Activated CD4-positive, alpha-beta T cell treated with anti-CD3 and anti-CD28 coated beads for 36 hours (primary cell): ENCODE measurements at regions not wholly inside any gene's neighbourhood (a gene's known extent, or its start where the extent isn't known, plus 50 kb on each side); places are given as distances from the start of the nearest gene placed in this dataset.

ENCODE experiments used
- ATAC-seq: fragments of 200-7000 bp; cut with Tn5 transposase; one replicate; pipeline ENCODE4 v1.10.0; 2021; ENCODE audit warnings: mild to moderate bottlenecking, moderate library complexity
- CTCF ChIA-PET: fragments of 350-600 bp; sonication (Branson Sonifier 250); formaldehyde crosslinking; loops from one replicate; lab custom pipeline; 2021; ENCODE audit warnings: antibody characterized with exemption; lab: Charles Lee
- POLR2A ChIA-PET: fragments of 350-600 bp; sonication (Branson Sonifier 250); formaldehyde crosslinking; loops from one replicate; lab custom pipeline; 2021; ENCODE audit warnings: antibody characterized with exemption, inconsistent platforms; lab: Charles Lee
- DNase-seq: peaks from one replicate; pipeline ENCODE4 v3.0.0-alpha.2; 2020
- H3K27ac Mint-ChIP-seq: one replicate; pipeline ENCODE4 v1.8.0; 2021; ENCODE audit warnings: mixed read lengths
- H3K27me3 Mint-ChIP-seq: one replicate; pipeline ENCODE4 v1.8.0; 2021; ENCODE audit warnings: mixed read lengths
- H3K36me3 Mint-ChIP-seq: one replicate; pipeline ENCODE4 v1.8.0; 2021; ENCODE audit warnings: low read depth, mixed read lengths
- H3K4me1 Mint-ChIP-seq: one replicate; pipeline ENCODE4 v1.8.0; 2021; ENCODE audit warnings: mixed read lengths
- H3K4me3 Mint-ChIP-seq: one replicate; pipeline ENCODE4 v1.8.0; 2021; ENCODE audit warnings: mild to moderate bottlenecking, moderate library complexity, mixed read lengths
- H3K9me3 Mint-ChIP-seq: one replicate; pipeline ENCODE4 v1.8.0; 2021; ENCODE audit warnings: low read depth, mixed read lengths
- intact Hi-C, 2 experiments: fragments of 100-400 bp; cut with DNase I in 1 of 2; cut with micrococcal nuclease in 1 of 2; formaldehyde crosslinking; loops; one replicate each; pipeline versions ENCODE4 v1.14.2 to v1.15.1; 2022 to 2024; cut with DNase I, micrococcal nuclease

- no peak for ATAC-seq
- Mint-ChIP-seq H3K9me3 (no peaks in the 10 kb centered on the region), H3K4me3 (no peak overlapping the region), H3K27ac (no peak overlapping the region), H3K36me3 (no peaks in the 10 kb centered on the region), H3K4me1 (no peaks in the 10 kb centered on the region), H3K27me3 (no peaks in the 10 kb centered on the region)
- ChIA-PET POLR2A (no interaction called here), CTCF (no interaction called here)
- intact Hi-C loops, result no loop called here
- no peak for DNase-seq
Measured at GRCh38 chr2:145820651-145821050, 1300.7 kb upstream of the ZEB2 start.

GRCh38 chr2:145818890-145819504 is 1299.1 kb upstream of the ZEB2 start:
- intact Hi-C loops, result no loop called here
- no peak overlapping the region for H3K27ac Mint-ChIP-seq
- ChIA-PET CTCF (no interaction called here), POLR2A (no interaction called here)
- no peak overlapping the region for H3K4me3 Mint-ChIP-seq
- ATAC-seq (no peak), DNase-seq (no peak)
- no peaks in the 10 kb centered on the region for H3K36me3 Mint-ChIP-seq
- no peaks in the 10 kb centered on the region for H3K9me3 Mint-ChIP-seq
- no peaks in the 10 kb centered on the region for H3K27me3 Mint-ChIP-seq
- no peaks in the 10 kb centered on the region for H3K4me1 Mint-ChIP-seq

- CTCF ChIA-PET, result no interaction called here
- POLR2A ChIA-PET, result no interaction called here
- Mint-ChIP-seq H3K4me1 (no peaks in the 10 kb centered on the region), H3K27me3 (no peaks in the 10 kb centered on the region), H3K9me3 (no peaks in the 10 kb centered on the region), H3K27ac (no peak overlapping the region), H3K4me3 (no peak overlapping the region), H3K36me3 (no peaks in the 10 kb centered on the region)
- intact Hi-C loops, result no loop called here
- DNase-seq (no peak), ATAC-seq (no peak)
Measured at GRCh38 chr2:145815933-145816332, 1296.0 kb upstream of the ZEB2 start.

- intact Hi-C loops, result no loop called here
- POLR2A ChIA-PET, result no interaction called here
- ATAC-seq, result no peak
- Mint-ChIP-seq H3K36me3 (no peaks in the 10 kb centered on the region), H3K4me3 (no peak overlapping the region), H3K4me1 (no peaks in the 10 kb centered on the region), H3K27ac (no peak overlapping the region), H3K27me3 (no peaks in the 10 kb centered on the region), H3K9me3 (no peaks in the 10 kb centered on the region)
- DNase-seq, result no peak
- CTCF ChIA-PET, result no interaction called here
Measured at GRCh38 chr2:145813481-145813880, 1293.6 kb upstream of the ZEB2 start.

- DNase-seq (no peak), ATAC-seq (no peak)
- ChIA-PET CTCF (no interaction called here), POLR2A (no interaction called here)
- H3K4me3 Mint-ChIP-seq, result no peak overlapping the region
- H3K4me1 Mint-ChIP-seq, result no peaks in the 10 kb centered on the region
- intact Hi-C loops, result no loop called here
- no peaks in the 10 kb centered on the region for H3K9me3 Mint-ChIP-seq
- H3K27ac Mint-ChIP-seq, result no peak overlapping the region
- H3K36me3 Mint-ChIP-seq, result no peaks in the 10 kb centered on the region
- no peaks in the 10 kb centered on the region for H3K27me3 Mint-ChIP-seq
Measured at GRCh38 chr2:145812165-145812554, 1292.2 kb upstream of the ZEB2 start.

- intact Hi-C loops, result no loop called here
- CTCF ChIA-PET, result no interaction called here
- H3K27me3 Mint-ChIP-seq, result no peaks in the 10 kb centered on the region
Measured at GRCh38 chr2:145811276-145812164, 1291.6 kb upstream of the ZEB2 start.

GRCh38 chr2:145807968-145808367 is 1288.0 kb upstream of the ZEB2 start:
- no peaks in the 10 kb centered on the region for H3K9me3 Mint-ChIP-seq

More at GRCh38 chr2:145811276-145812164, 1291.6 kb upstream of the ZEB2 start:
- H3K4me1 Mint-ChIP-seq, result no peaks in the 10 kb centered on the region
- no peak overlapping the region for H3K4me3 Mint-ChIP-seq
- H3K27ac Mint-ChIP-seq, result no peak overlapping the region
- no peaks in the 10 kb centered on the region for H3K36me3 Mint-ChIP-seq
- no peaks in the 10 kb centered on the region for H3K9me3 Mint-ChIP-seq
- POLR2A ChIA-PET, result no interaction called here
- DNase-seq (no peak), ATAC-seq (no peak)

GRCh38 chr2:145807554-145807953 is 1287.6 kb upstream of the ZEB2 start:
- CTCF ChIA-PET, result interaction anchor here (0.7 kb wide), 1 partner anchor 432 kb away, joined by 3 read pairs; no protein-coding TSS in a partner anchor
- Mint-ChIP-seq H3K36me3 (no peaks in the 10 kb centered on the region), H3K4me3 (no peak overlapping the region), H3K27ac (no peak overlapping the region), H3K27me3 (no peaks in the 10 kb centered on the region), H3K4me1 (no peaks in the 10 kb centered on the region), H3K9me3 (no peaks in the 10 kb centered on the region)
- intact Hi-C loops, result no loop called here
- POLR2A ChIA-PET, result no interaction called here
- ATAC-seq (no peak), DNase-seq (no peak)

More at GRCh38 chr2:145807968-145808367, 1288.0 kb upstream of the ZEB2 start:
- no peak for DNase-seq
- ChIA-PET POLR2A (no interaction called here), CTCF (no interaction called here)
- Mint-ChIP-seq H3K27ac (no peak overlapping the region), H3K4me1 (no peaks in the 10 kb centered on the region), H3K4me3 (no peak overlapping the region), H3K36me3 (no peaks in the 10 kb centered on the region), H3K27me3 (no peaks in the 10 kb centered on the region)
- intact Hi-C loops, result no loop called here
- ATAC-seq, result no peak

GRCh38 chr2:145806546-145806945 is 1286.6 kb upstream of the ZEB2 start:
- Mint-ChIP-seq H3K36me3 (no peaks in the 10 kb centered on the region), H3K27ac (no peak overlapping the region), H3K4me3 (no peak overlapping the region), H3K9me3 (no peaks in the 10 kb centered on the region), H3K4me1 (no peaks in the 10 kb centered on the region), H3K27me3 (no peaks in the 10 kb centered on the region)
- intact Hi-C loops, result no loop called here
- ChIA-PET POLR2A (no interaction called here), CTCF (no interaction called here)
- ATAC-seq (no peak), DNase-seq (no peak)

GRCh38 chr2:145802133-145802532 is 1282.2 kb upstream of the ZEB2 start:
- no peak overlapping the region for H3K4me3 Mint-ChIP-seq
- no peak overlapping the region for H3K27ac Mint-ChIP-seq
- no peaks in the 10 kb centered on the region for H3K36me3 Mint-ChIP-seq
- no peaks in the 10 kb centered on the region for H3K9me3 Mint-ChIP-seq
- ATAC-seq (no peak), DNase-seq (no peak)
- CTCF ChIA-PET, result interaction anchor here (0.7 kb wide), 1 partner anchor 263 kb away, joined by 5 read pairs; no protein-coding TSS in a partner anchor
- POLR2A ChIA-PET, result no interaction called here
- no peaks in the 10 kb centered on the region for H3K27me3 Mint-ChIP-seq
- H3K4me1 Mint-ChIP-seq, result no peaks in the 10 kb centered on the region
- intact Hi-C loops, result no loop called here

- DNase-seq (no peak), ATAC-seq (no peak)
- Mint-ChIP-seq H3K4me1 (no peaks in the 10 kb centered on the region), H3K4me3 (no peak overlapping the region), H3K9me3 (no peaks in the 10 kb centered on the region), H3K36me3 (no peaks in the 10 kb centered on the region), H3K27ac (no peak overlapping the region), H3K27me3 (no peaks in the 10 kb centered on the region)
- intact Hi-C loops, result no loop called here
- ChIA-PET POLR2A (no interaction called here), CTCF (no interaction called here)
Measured at GRCh38 chr2:145801210-145801609, 1281.3 kb upstream of the ZEB2 start.
